Mucosa of rectum (tissue), 2 donors: ENCODE measurements at regions not wholly inside any gene's neighbourhood (a gene's known extent, or its start where the extent isn't known, plus 50 kb on each side); places are given as distances from the start of the nearest gene placed in this dataset.
"Not testable (repeated sequence)": the region's sequence is repeated elsewhere in the genome, so short reads cannot be mapped to it uniquely, and the experiment has no call there.

Experiments used
- H3K27ac ChIP-seq, 2 donors: one replicate each; pipeline ENCODE4 v1.7.0; 2013; ENCODE audit warnings: inconsistent platforms in 2 of 2, low read depth in 2 of 2, low read length in 2 of 2
- H3K27me3 ChIP-seq, 2 donors: one replicate each; pipeline ENCODE4 v1.7.0; 2013; ENCODE audit warnings: low read length in 2 of 2; ENCODE audit not compliant: control insufficient read depth in 2 of 2, insufficient read depth in 2 of 2
- H3K36me3 ChIP-seq, 2 donors: one replicate each; pipeline ENCODE4 v1.7.0; 2013; ENCODE audit warnings: low read length in 2 of 2; ENCODE audit not compliant: control insufficient read depth in 2 of 2, insufficient read depth in 2 of 2
- H3K4me1 ChIP-seq, 2 donors: one replicate each; pipeline ENCODE4 v1.7.0; 2013; ENCODE audit warnings: low read length in 2 of 2, mild to moderate bottlenecking in 1 of 2; ENCODE audit not compliant: control insufficient read depth in 2 of 2, insufficient read depth in 2 of 2
- H3K4me3 ChIP-seq, 2 donors: one replicate each; pipeline ENCODE4 v1.7.0; 2013; ENCODE audit warnings: low read length in 2 of 2
- H3K9ac ChIP-seq, 2 donors: one replicate each; pipeline ENCODE4 v1.7.0; 2013; ENCODE audit warnings: low read length in 2 of 2, low read depth in 1 of 2, mild to moderate bottlenecking in 1 of 2
- H3K9me3 ChIP-seq, 2 donors: one replicate each; pipeline ENCODE4 v1.7.0; 2013; ENCODE audit warnings: low read length in 2 of 2; ENCODE audit not compliant: control insufficient read depth in 2 of 2
- donor health status: healthy.
- donor health status: Normal muscosa, but diverticular disease.

- Histone ChIP-seq H3K27me3 (no peaks in the 10 kb centered on the region), H3K27ac (no peak overlapping the region)
Observed at GRCh38 chr6:14770572-14770971, 475.3 kb upstream of the JARID2 start.

GRCh38 chr6:14771016-14771415 lies 474.9 kb upstream of the JARID2 start:
- H3K27ac ChIP-seq: no peak overlapping the region
- no peaks in the 10 kb centered on the region for H3K4me1 ChIP-seq
- no peaks in the 10 kb centered on the region for H3K36me3 ChIP-seq
- no peak overlapping the region for H3K9ac ChIP-seq
- no peaks in the 10 kb centered on the region for H3K9me3 ChIP-seq
- no peaks in the 10 kb centered on the region for H3K27me3 ChIP-seq
- H3K4me3 ChIP-seq: no peak overlapping the region

More at GRCh38 chr6:14770572-14770971, 475.3 kb upstream of the JARID2 start:
- H3K36me3 ChIP-seq: no peaks in the 10 kb centered on the region
- H3K9ac ChIP-seq: no peak overlapping the region
- no peaks in the 10 kb centered on the region for H3K9me3 ChIP-seq
- H3K4me3 ChIP-seq: no peak overlapping the region
- H3K4me1 ChIP-seq: no peaks in the 10 kb centered on the region

GRCh38 chr6:14772188-14772587 lies 473.7 kb upstream of the JARID2 start:
- Histone ChIP-seq H3K4me1 (no peaks in the 10 kb centered on the region), H3K4me3 (no peak overlapping the region), H3K27me3 (no peaks in the 10 kb centered on the region), H3K9ac (no peak overlapping the region), H3K9me3 (no peaks in the 10 kb centered on the region), H3K27ac (no peak overlapping the region), H3K36me3 (no peaks in the 10 kb centered on the region)

GRCh38 chr6:14775528-14775927 lies 470.3 kb upstream of the JARID2 start:
- Histone ChIP-seq H3K4me1 (no peaks in the 10 kb centered on the region), H3K9me3 (no peaks in the 10 kb centered on the region), H3K27me3 (no peaks in the 10 kb centered on the region), H3K4me3 (no peak overlapping the region), H3K36me3 (no peaks in the 10 kb centered on the region), H3K9ac (no peak overlapping the region), H3K27ac (no peak overlapping the region)

GRCh38 chr6:14776307-14776706 lies 469.6 kb upstream of the JARID2 start:
- no peaks in the 10 kb centered on the region for H3K4me1 ChIP-seq
- no peaks in the 10 kb centered on the region for H3K27me3 ChIP-seq
- H3K4me3 ChIP-seq: no peak overlapping the region
- H3K36me3 ChIP-seq: no peaks in the 10 kb centered on the region
- H3K9me3 ChIP-seq: no peaks in the 10 kb centered on the region
- H3K9ac ChIP-seq: no peak overlapping the region
- no peak overlapping the region for H3K27ac ChIP-seq

GRCh38 chr6:14781772-14782525 lies 463.9 kb upstream of the JARID2 start:
- no peaks in the 10 kb centered on the region for H3K27me3 ChIP-seq
- no peaks in the 10 kb centered on the region for H3K9me3 ChIP-seq
- H3K4me3 ChIP-seq: no peak overlapping the region
- H3K36me3 ChIP-seq: no peaks in the 10 kb centered on the region
- H3K27ac ChIP-seq: no peak overlapping the region
- H3K4me1 ChIP-seq: no peaks in the 10 kb centered on the region
- no peak overlapping the region for H3K9ac ChIP-seq

GRCh38 chr6:14782921-14783464 lies 462.9 kb upstream of the JARID2 start:
- H3K9ac ChIP-seq, H3K4me1 ChIP-seq, H3K27me3 ChIP-seq, H3K27ac ChIP-seq, H3K36me3 ChIP-seq, H3K4me3 ChIP-seq, H3K9me3 ChIP-seq: not testable (repeated sequence)

- no peak overlapping the region for H3K4me3 ChIP-seq
- no peaks in the 10 kb centered on the region for H3K36me3 ChIP-seq
- H3K9ac ChIP-seq: no peak overlapping the region
- H3K27me3 ChIP-seq: no peaks in the 10 kb centered on the region
- no peaks in the 10 kb centered on the region for H3K9me3 ChIP-seq
- H3K27ac ChIP-seq: no peak overlapping the region
- no peaks in the 10 kb centered on the region for H3K4me1 ChIP-seq
Observed at GRCh38 chr6:14783594-14783993, 462.3 kb upstream of the JARID2 start.

GRCh38 chr6:14784596-14785492 lies 461.0 kb upstream of the JARID2 start:
- Histone ChIP-seq H3K4me1 (no peaks in the 10 kb centered on the region), H3K9me3 (no peaks in the 10 kb centered on the region), H3K4me3 (no peak overlapping the region), H3K27me3 (no peaks in the 10 kb centered on the region), H3K36me3 (no peaks in the 10 kb centered on the region), H3K9ac (no peak overlapping the region), H3K27ac (no peak overlapping the region)

GRCh38 chr6:14785493-14785790 lies 460.4 kb upstream of the JARID2 start:
- Histone ChIP-seq H3K27me3 (no peaks in the 10 kb centered on the region), H3K9me3 (no peaks in the 10 kb centered on the region), H3K4me1 (no peaks in the 10 kb centered on the region), H3K36me3 (no peaks in the 10 kb centered on the region), H3K4me3 (no peak overlapping the region), H3K27ac (no peak overlapping the region), H3K9ac (no peak overlapping the region)
